Fibroblast of the aortic adventitia (primary cell): ENCODE measurements at regions not wholly inside any gene's neighbourhood (a gene's known extent, or its start where the extent isn't known, plus 50 kb on each side); places are given as distances from the start of the nearest gene placed in this dataset.

Experiments used
- DNase-seq: peaks from one replicate; pipeline ENCODE4 v3.0.0-alpha.2; 2010; ENCODE audit warnings: low read depth
- H3K4me3 ChIP-seq: 2 replicates; pipeline ENCODE4 v1.5.1; 2011; ENCODE audit warnings: low read depth, mild to moderate bottlenecking, control low read depth, low read length, moderate library complexity
- TF ChIP-seq, protein P1 (sequence below): IDR thresholded peaks from 2 replicates; pipeline ENCODE4 v1.5.1; 2011; ENCODE audit warnings: mild to moderate bottlenecking, low read length, control low read depth, inconsistent platforms; ENCODE audit not compliant: insufficient read depth

DNA sequence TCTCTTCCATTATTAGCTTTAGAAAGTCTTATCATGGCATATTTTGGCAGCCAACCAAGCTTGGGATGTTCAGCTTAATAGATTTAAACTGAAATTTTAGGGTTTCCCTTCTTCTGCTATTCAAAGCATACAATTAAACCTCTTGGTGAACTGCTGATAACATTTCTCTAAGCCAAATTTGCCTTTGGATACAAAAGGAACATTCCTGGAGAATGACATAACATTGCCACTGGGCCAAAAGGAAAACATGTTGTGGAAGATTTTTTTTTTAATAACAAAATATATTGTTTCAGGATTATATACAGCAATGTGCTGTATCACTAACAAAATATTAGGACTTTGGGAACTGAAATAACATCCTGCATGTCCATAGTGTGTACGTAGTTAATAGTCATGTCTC is 215.1 kb upstream of the TBX18 start:
- TF ChIP-seq, protein P1, sequence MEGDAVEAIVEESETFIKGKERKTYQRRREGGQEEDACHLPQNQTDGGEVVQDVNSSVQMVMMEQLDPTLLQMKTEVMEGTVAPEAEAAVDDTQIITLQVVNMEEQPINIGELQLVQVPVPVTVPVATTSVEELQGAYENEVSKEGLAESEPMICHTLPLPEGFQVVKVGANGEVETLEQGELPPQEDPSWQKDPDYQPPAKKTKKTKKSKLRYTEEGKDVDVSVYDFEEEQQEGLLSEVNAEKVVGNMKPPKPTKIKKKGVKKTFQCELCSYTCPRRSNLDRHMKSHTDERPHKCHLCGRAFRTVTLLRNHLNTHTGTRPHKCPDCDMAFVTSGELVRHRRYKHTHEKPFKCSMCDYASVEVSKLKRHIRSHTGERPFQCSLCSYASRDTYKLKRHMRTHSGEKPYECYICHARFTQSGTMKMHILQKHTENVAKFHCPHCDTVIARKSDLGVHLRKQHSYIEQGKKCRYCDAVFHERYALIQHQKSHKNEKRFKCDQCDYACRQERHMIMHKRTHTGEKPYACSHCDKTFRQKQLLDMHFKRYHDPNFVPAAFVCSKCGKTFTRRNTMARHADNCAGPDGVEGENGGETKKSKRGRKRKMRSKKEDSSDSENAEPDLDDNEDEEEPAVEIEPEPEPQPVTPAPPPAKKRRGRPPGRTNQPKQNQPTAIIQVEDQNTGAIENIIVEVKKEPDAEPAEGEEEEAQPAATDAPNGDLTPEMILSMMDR = no peak
- DNase-seq = peak; percentile 71
- no peak overlapping the region for H3K4me3 ChIP-seq

DNA sequence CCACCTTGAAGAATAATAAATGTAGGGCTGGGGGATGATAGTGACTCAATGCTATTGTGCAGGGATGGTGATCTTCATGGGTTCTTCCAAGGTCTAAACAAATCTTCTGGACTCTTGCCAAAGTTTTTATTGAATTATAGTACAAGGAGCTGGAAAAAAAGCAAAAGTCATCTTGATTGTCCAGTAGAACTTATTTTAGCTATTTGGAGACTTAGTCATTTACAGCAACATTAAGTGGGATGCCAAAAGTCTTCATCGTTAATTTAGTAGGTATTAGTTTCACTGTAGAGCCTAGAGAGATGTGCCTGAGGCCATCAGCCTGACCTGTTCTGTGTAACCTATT is 212.9 kb upstream of the TBX18 start:
- TF ChIP-seq, protein P1 = no peak
- peak; percentile 25 for DNase-seq
- H3K4me3 ChIP-seq = no peak overlapping the region

DNA sequence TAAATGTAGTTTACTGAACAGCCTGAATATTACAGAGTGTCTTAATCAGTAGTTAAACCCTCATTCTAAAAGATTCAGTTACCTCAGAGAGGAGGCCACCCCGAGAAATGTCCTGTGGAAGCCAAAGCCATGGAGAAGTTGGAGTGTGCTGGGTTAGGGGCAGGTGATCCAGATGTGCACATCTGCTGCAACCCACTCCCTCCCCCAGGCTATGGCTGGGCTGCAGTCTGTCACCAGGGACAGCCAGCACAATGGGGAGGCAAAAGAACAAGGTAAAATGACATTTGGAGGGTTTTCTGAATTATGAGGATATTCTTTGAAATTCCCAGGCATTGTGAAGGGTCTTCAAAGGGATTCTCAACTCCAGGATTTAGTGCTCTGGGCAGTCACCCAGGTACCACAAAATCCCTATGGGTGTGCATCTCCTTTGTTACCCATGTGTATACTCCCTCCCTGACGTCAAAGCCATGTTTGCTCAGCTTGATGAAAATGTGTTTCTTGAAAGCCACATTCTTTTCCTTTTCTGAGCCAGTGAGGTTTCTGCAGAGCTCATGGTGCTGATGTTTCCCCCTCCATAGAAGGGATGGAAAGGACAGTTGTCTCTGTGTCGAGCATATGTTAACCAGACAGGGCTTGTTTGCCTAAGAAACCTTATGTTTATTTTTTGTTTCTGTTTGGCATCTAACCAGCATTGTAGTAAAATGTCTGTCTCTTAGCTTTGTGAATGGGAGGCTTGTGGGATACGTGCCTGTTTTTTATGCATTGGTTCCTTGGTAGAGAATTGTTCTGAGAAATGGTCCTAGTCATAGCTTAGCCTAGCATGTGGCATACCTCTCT is 212.3 kb upstream of the TBX18 start:
- TF ChIP-seq, protein P1 = no peak
- DNase-seq = peak; percentile 47
- no peak overlapping the region for H3K4me3 ChIP-seq

DNA sequence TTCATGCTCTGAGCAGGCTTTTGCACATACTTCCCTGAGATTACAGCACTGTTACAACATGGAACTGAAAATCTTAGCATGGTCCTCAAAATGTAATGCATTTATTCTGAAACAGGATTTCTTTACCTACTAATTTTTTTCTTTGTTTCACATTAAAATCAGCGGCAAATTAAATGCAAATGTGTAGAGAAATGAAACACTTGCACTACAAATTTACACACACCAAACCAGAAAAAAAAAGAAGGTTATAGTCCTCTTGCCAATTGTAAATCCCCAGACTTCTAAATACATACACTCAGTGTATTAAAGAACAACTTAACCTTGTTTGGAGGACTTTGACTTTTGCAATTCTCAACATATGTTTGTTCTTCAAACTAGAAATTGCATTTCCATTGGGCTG is 210.9 kb upstream of the TBX18 start:
- DNase-seq = no peak
- TF ChIP-seq, protein P1 = no peak
- H3K4me3 ChIP-seq = no peak overlapping the region

DNA sequence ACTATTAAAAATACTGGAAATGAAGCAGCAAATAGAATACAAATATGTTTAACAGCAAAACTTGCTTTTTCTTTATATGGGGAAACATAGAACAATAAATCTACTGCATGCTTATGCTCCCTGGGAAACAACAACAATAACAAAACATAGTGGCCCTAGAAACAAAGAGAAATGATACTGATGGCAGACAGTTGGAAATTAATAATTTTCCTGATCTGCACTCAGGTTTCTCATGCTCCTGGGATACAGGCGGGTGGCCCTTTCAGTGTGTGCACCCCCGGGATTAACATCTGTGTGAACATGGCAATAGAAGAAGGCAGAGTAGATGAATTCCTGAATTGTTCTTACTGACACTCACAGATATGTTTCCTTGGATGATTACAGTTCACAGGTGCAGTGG is 209.2 kb upstream of the TBX18 start:
- no peak for DNase-seq
- no peak overlapping the region for H3K4me3 ChIP-seq

DNA sequence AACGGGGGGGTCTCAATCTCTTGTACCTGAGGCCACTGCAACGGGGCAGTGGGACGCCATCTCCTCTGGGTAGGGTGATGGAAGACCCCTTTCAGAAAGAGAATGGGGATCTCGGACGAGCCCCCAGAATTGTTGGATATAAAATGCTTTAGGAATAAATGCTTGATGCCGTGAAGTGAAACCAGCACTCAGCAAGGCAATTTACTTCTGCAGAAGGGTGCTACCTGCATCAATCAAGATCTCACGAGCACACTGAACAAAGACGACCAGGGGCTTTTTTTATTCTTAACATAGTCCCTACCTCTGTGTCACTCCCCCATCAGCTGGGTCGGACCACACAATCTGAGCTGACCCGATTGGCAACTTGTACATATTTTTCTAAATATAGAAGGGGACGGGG is 203.6 kb upstream of the TBX18 start:
- TF ChIP-seq, protein P1 = no peak
- H3K4me3 ChIP-seq = no peak overlapping the region
- no peak for DNase-seq

More for the DNA sequence above, 209.2 kb upstream of the TBX18 start:
- TF ChIP-seq, protein P1 = no peak

DNA sequence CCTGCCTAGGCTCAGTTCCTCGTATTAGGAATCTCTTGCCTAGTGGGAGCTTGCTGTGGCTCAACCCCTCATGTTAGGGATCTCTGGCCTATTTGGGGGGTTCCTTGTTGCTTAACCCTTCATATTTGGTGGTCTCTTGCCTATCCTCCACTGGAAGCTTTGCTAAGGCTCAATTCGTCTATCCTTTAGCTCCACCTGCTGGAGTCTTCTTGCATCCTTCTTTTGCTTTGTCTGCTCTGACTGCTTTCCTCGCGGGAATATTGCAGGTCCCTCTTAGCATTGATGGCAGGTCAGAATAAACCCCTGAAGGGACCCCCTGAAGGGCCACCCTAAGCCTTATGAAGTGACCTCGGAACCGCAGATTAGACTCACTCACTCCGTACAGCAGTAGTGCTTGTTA is 203.0 kb upstream of the TBX18 start:
- H3K4me3 ChIP-seq = no peak overlapping the region
- peak; percentile 65 for DNase-seq
- TF ChIP-seq, protein P1 = peak; percentile 71
